NCI-H82 treated with DMSO at 0.1 percent for 48 hours (cell line): ENCODE measurements at regions not wholly inside any gene's neighbourhood (a gene's known extent, or its start where the extent isn't known, plus 50 kb on each side); places are given as distances from the start of the nearest gene placed in this dataset.
"Not testable (repeated sequence)": the region's sequence is repeated elsewhere in the genome, so short reads cannot be mapped to it uniquely, and the experiment has no call there.

Experiments used
- DNase-seq: peaks from one replicate; lab custom pipeline; 2025; ENCODE audit not compliant: unreplicated experiment; lab: John Stamatoyannopoulos, UW

- DNase-seq, result no peak
These were observed 175.7 kb downstream of the RGS9 start for GRCh38 chr17:65312718-65313377.

GRCh38 chr17:65311261-65311660, 174.1 kb downstream of the RGS9 start:
- DNase-seq, result no peak

GRCh38 chr17:65307961-65308316, 170.8 kb downstream of the RGS9 start:
- no peak for DNase-seq

- DNase-seq, result no peak
These were observed 170.2 kb downstream of the RGS9 start for GRCh38 chr17:65307081-65307960.

GRCh38 chr17:65305778-65306177, 168.6 kb downstream of the RGS9 start:
- no peak for DNase-seq

GRCh38 chr17:65305116-65305515, 167.9 kb downstream of the RGS9 start:
- DNase-seq, result no peak

- DNase-seq, result not testable (repeated sequence)
These were observed 164.7 kb downstream of the RGS9 start for GRCh38 chr17:65301882-65302281.

GRCh38 chr17:65301184-65301583, 164.0 kb downstream of the RGS9 start:
- DNase-seq, result no peak

GRCh38 chr17:65297916-65298315, 160.7 kb downstream of the RGS9 start:
- no peak for DNase-seq

GRCh38 chr17:65297384-65297783, 160.2 kb downstream of the RGS9 start:
- DNase-seq, result no peak

GRCh38 chr17:65294181-65294719, 157.1 kb downstream of the RGS9 start:
- DNase-seq, result peak; percentile 31

GRCh38 chr17:65293584-65294180, 156.5 kb downstream of the RGS9 start:
- no peak for DNase-seq

GRCh38 chr17:65292430-65292829, 155.3 kb downstream of the RGS9 start:
- DNase-seq, result no peak

- DNase-seq, result not testable (repeated sequence)
These were observed 154.1 kb downstream of the RGS9 start for GRCh38 chr17:65291301-65291700.

GRCh38 chr17:65290616-65291015, 153.4 kb downstream of the RGS9 start:
- DNase-seq, result no peak

- DNase-seq, result no peak
These were observed 152.9 kb downstream of the RGS9 start for GRCh38 chr17:65290056-65290455.

- DNase-seq, result no peak
These were observed 149.9 kb downstream of the RGS9 start for GRCh38 chr17:65287040-65287439.

GRCh38 chr17:65283704-65284103, 146.5 kb downstream of the RGS9 start:
- DNase-seq, result no peak

GRCh38 chr17:65279456-65279855, 142.3 kb downstream of the RGS9 start:
- no peak for DNase-seq

- DNase-seq, result no peak
These were observed 141.6 kb downstream of the RGS9 start for GRCh38 chr17:65278820-65279184.

- no peak for DNase-seq
These were observed 141.1 kb downstream of the RGS9 start for GRCh38 chr17:65278050-65278819.
